ENCODE measurements at regions not wholly inside any gene's neighbourhood (a gene's known extent, or its start where the extent isn't known, plus 50 kb on each side); places are given as distances from the start of the nearest gene placed in this dataset.

GRCh38 chr13:37364956-37365355, 233.6 kb downstream of the POSTN start:
- H3K27ac ChIP-seq (ENCODE audit: low read depth), result no peak overlapping the region
- Mint-ChIP-seq H3K4me3 (no peak overlapping the region), H3K27me3 (ENCODE audit: insufficient read depth, low read depth, poor library complexity) (no peaks in the 10 kb centered on the region), H3K4me1 (no peaks in the 10 kb centered on the region), H3K9me3 (no peaks in the 10 kb centered on the region), H3K36me3 (ENCODE audit: low read depth) (no peaks in the 10 kb centered on the region), H3K27ac (no peak overlapping the region)
- TF ChIP-seq ZNF331 (CRISPR knock-in tag; IDR thresholded peaks at IDR 0.05; ENCODE audit: low read depth) (no peak), STAT1 (IDR thresholded peaks at IDR 0.05; ENCODE audit: unreplicated experiment) (no peak), ETS1 (IDR thresholded peaks at IDR 0.05) (no peak), ZNF114 (CRISPR knock-in tag; IDR thresholded peaks at IDR 0.05) (no peak), REST (IDR thresholded peaks at IDR 0.05; ENCODE audit: unreplicated experiment) (no peak), CREB1 (CRISPR knock-in tag; IDR thresholded peaks at IDR 0.05; ENCODE audit: low read depth) (no peak), POLR2AphosphoS5 (IDR thresholded peaks at IDR 0.05; ENCODE audit: low read depth) (no peak), CTCF (conservative IDR thresholded peaks at IDR 0.05; ENCODE audit: low read depth in 2 of 2) (no peak), JUNB (IDR thresholded peaks at IDR 0.05; ENCODE audit: unreplicated experiment) (no peak), EZH2phosphoT487 (IDR thresholded peaks at IDR 0.05; ENCODE audit: unreplicated experiment) (no peak), NANOG (IDR thresholded peaks at IDR 0.05; ENCODE audit: borderline replicate concordance) (no peak)
- no peak for ATAC-seq
- H4K20me1 ChIP-seq (replicated peaks; ENCODE audit: insufficient read depth), result no peaks in the 10 kb centered on the region
- no peaks in the 10 kb centered on the region for H3K79me2 ChIP-seq (replicated peaks; ENCODE audit: insufficient read depth)
- H3K36me3 ChIP-seq (ENCODE audit: insufficient read depth), result no peaks in the 10 kb centered on the region
- no peak overlapping the region for H3K4me3 ChIP-seq
- no peak for DNase-seq (ENCODE audit: low spot score)
- no peak overlapping the region for H3K4me2 ChIP-seq
- no peaks in the 10 kb centered on the region for H3K27me3 ChIP-seq (ENCODE audit: insufficient read depth)
- H2AFZ ChIP-seq, result no peak overlapping the region
- H3F3A ChIP-seq (replicated peaks; ENCODE audit: low read depth), result no peaks in the 10 kb centered on the region
- H3K4me1 ChIP-seq (ENCODE audit: insufficient read depth), result peaks cover 6% of the 10 kb centered on the region; the same call in 1 of the 2 replicates
- H3K9me2 ChIP-seq (ENCODE audit: insufficient read depth), result no peaks in the 10 kb centered on the region; the same call in 1 of the 2 replicates

Data from GM23338 (cell line).